Stimulated activated CD8-positive, alpha-beta memory T cell treated with anti-CD3 and anti-CD28 coated beads, Interleukin-4, amount 100 ng/mL, for 24 hours (primary cell): ENCODE measurements at regions not wholly inside any gene's neighbourhood (a gene's known extent, or its start where the extent isn't known, plus 50 kb on each side); places are given as distances from the start of the nearest gene placed in this dataset.

ENCODE experiments used
- DNase-seq: peaks from one replicate; pipeline ENCODE4 v3.0.0-alpha.2; 2020; ENCODE audit warnings: low read depth

GRCh38 chr3:44056446-44057240 is 185.0 kb upstream of the TOPAZ1 start:
- no peak for DNase-seq

DNA sequence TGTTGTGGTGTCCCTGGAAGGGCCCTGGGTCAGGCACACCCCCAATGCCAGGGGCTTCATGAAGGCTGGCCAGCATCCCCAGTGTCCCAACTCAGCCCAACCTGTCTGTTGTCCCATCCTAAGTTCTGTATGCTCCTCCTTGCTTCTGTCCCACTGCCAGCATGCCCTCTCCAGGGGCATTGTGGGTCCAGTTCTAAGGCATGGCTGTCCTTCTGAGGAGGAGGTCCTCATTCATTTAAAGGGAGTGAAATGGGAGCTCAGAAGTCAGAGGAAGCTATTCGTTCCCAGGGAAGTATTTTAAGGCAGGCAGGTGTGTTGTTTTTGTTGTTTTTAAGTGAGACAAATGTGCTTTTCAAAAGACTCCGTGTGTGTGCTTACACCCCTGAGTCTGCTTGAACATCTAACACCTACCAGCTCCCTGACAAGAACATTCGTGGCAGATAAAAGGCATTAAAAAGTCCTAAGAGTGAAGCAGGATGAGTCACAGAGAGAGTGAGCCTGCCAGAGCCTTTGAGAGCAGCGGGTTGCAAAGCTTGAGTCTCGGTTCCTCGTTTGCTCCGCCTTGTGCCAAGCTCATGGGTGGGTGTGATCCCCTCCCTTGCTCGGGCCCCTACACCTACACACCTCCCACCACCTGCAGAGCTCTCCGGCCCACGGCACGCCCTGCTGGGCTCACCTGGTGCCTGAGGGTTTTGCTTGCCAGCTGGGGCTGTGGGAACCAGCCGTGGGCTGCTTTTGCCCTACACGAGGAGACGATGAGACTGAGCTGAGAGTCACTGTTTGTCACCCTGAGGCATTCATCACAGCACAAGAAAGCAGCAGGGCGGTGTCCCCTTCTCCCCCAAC is 183.4 kb upstream of the TOPAZ1 start:
- peak; percentile 11 for DNase-seq

GRCh38 chr3:44058868-44059203 is 182.8 kb upstream of the TOPAZ1 start:
- no peak for DNase-seq

DNA sequence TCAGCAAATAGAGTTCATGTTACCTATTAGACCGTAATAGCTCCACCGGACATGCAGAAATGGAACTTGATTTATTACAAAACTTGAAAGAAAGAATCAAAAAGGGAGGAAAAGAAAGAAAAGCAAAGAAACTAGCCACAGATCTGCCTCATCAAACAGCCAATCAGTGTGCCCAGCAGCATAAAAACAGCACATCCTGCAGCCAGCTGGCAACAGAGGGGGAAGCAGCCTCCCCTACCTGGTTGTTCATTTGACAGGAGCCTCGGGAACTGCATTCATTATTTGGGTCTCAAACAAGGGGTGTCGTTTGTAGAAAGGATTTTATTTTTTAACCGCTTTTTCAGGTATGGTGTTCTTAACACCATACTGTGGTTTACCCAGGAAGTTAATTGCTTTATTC is 181.5 kb upstream of the TOPAZ1 start:
- DNase-seq = no peak

- DNase-seq = no peak
These were observed 180.4 kb upstream of the TOPAZ1 start for GRCh38 chr3:44061268-44061667.

- no peak for DNase-seq
These were observed 179.7 kb upstream of the TOPAZ1 start for GRCh38 chr3:44061961-44062360.

DNA sequence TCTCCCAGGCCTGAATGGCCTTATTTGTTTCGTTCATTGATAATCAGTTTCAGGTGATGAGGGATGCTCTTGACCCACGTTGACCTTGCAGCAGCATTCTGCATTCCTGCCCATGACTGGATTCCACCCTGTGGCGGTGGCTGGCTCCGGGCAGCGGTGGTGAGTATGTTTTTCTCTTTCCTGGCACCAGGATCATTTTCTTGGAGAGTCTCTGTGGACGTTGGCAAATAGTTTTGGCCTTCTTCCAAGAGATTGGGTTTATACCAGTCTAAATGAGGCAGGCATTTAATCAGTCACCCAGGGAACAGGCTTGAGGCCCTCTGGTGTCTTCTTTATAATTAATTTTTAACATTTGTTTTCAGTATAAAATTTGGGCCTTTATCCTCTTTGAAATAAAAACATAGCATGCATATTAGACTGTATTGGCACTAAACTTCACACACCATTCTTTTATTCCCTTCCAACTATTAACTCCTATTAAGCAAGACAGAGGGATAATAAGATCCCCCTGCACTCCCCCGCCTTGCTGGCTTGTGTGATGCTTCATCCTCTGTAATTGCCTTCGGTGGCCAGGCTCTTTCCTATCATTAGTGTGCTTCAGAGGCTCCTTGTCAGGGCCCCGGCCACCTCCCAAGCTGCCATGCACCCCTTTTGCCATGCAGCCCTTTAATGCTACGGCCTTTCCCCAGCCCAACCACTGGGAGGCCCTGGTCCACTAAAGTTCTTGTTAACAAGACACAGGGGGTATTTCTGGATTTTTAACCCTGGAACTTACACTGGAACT is 176.2 kb upstream of the TOPAZ1 start:
- DNase-seq = no peak

- DNase-seq = no peak
These were observed 174.9 kb upstream of the TOPAZ1 start for GRCh38 chr3:44066806-44067205.

- no peak for DNase-seq
These were observed 174.3 kb upstream of the TOPAZ1 start for GRCh38 chr3:44067431-44067830.

GRCh38 chr3:44068753-44069152 is 172.9 kb upstream of the TOPAZ1 start:
- no peak for DNase-seq

DNA sequence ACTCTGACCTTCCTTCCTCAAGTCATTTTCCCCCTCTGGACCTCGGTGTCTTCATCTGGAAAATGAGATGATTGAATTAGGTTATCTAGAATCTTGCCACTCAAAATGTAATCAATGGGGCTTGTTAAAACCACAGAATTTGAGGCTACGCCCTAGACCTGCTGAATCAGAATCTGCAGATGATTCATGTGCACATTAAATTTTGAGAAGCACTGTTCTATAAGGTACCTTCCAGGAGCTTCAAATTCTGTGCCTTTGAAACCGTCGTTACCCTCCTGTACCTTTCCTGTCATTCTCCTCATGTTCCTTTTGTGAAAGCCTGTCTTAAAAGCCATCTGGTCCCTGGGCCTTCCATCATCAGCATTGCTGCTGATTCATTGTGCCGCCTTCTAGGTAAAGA is 172.4 kb upstream of the TOPAZ1 start:
- no peak for DNase-seq

DNA sequence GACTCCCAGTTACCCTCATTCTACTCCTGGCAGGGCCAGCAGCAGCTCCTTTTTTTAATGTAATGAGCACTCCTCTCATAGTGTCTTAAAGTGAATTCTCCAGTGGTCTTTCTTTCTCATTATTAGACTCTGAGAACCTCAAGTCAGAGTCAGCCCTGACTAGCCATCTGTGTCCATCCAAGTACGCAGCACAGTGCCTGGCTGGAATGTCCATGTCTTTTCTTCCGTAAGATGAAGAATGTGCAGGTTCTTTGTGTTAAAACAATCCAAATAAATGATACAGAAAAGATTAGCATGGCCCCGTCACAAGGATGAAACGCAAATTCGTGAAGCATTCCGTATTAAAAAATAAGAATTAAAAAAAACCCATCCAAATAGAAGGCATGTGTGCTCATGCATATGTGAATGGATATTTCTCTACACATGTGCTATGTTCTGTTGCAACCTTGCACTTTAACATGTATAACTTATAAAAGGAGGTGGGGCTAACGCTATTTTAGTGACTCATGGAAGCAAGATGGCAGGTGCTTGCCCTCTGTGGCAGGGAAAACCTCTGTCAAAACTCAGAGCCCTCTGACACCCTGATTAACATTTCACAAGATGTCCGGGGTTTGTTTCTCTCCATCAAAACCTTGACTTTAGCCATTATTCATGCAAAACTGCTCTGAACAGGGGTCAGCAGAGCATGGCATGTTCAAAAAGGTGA is 170.7 kb upstream of the TOPAZ1 start:
- no peak for DNase-seq

DNA sequence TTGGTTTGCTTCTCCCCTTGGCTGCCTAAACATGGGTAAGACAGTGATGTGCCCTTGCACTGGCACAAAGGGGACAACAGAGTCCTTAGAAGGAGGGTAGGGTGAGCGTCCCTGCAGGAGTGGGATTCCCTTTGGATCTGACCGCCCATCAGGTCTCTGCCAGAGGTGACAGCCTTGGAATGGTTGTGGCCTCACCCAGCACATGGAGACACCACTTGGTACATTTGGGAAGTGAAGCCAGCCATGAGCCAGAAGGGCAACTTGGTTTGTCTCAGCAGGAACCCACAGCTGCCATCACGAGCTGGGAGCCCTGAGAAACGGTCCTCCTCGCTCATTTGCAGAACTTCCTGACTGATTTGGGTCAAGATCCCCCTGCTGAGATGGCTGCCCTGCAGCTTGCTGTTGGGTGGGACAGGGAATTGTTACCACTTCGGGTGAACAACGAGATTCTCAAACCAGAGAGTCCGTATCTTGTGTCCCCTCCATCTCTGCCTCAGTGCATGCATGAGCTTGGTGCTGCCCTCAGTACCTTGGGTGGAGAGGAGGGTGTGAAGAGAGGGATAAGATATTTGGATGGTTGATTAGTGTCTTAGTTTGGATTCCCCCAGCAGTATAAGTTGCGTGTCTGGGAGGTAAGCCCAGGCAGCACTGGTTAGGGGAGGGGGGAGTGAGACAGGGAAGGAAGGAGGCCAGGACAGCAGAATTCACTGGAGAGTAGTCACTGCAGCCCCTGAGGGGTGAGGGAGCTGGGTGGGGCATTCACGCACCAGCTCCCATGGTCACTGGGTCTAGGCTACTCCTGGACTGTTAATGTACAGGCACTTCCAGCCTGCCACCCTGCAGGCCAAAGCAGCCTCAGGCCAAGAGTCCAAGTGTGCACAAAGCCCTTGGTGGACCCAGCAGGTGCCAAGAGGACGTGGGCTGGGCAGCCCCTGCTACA is 168.8 kb upstream of the TOPAZ1 start:
- no peak for DNase-seq

DNA sequence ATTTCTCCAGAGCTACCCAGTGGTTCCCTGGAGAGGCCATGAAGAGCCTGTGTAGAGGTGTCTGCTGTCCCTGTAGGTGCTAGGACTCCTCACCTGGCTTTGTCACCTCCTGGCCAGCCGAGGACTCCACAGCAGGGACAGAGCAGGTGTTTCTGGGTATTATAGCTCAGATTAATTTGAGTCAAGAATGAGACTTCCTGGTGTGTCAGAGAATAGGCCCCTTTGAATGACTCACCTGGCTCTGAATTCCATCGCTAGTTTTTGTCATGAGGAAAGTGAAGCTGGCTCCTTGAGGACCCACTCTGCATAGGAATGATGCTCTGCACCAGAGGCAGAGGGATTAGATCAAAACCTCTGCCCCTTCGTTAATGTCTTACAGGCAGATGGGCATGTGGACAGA is 167.5 kb upstream of the TOPAZ1 start:
- DNase-seq = no peak

- DNase-seq = no peak
These were observed 165.4 kb upstream of the TOPAZ1 start for GRCh38 chr3:44076221-44076829.

DNA sequence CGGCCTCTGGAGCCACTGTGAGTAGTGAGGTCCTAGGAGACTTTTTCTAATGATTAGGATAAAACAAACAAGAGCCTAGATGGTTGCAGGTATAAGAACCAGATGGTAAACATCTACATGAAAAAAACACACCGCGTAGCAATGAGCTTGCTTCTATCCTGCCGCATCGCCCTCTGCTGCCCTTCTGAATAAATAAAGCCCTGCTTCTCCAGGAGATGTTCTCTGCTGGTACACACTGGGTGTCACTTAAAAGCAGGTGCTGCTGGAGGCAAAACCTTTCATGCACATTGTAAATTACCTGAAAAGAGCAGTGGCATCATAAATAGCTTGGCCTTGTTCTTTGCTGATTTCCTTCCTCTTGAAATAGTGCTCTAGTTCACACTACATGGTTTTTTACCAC is 164.4 kb upstream of the TOPAZ1 start:
- no peak for DNase-seq

DNA sequence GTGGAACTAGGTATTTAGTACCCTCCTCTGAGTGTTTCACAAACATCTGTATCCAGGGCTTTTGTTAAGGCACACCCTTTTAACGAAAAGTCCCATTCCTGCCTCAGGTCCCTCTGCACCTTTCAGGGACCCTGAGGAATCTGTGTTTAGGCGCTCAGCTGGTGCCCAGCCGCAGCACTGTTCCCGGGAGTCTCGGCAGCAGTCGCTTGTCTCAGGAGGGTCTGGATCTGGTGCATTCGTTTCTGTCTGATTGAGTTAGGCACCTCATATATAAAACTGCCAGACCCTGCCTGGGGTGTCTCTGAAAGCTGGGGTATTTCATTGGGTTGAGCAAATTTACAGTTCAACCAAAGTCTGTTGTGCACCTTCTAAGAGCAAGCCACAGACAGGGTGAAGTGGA is 162.8 kb upstream of the TOPAZ1 start:
- no peak for DNase-seq

DNA sequence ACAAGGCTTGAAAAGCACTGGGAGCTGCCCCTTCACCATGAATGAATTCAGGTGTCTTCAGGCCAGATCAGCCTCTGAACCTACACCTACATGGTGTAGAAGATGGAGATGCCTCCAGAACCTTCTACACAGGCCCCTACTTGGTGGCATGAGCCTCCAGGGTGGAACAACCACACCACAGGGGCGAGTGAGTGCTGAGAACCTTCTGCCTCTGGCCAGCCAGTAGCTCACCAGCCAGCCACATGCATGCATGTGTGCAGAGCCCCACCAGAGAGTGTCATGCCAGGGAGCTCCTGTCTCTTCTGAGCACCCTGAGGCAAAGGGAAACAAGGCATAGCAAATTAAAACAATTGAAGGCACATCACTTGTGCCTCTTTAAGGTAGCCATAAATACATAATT is 161.8 kb upstream of the TOPAZ1 start:
- DNase-seq = no peak

- DNase-seq = no peak
These were observed 161.1 kb upstream of the TOPAZ1 start for GRCh38 chr3:44080474-44081072.

DNA sequence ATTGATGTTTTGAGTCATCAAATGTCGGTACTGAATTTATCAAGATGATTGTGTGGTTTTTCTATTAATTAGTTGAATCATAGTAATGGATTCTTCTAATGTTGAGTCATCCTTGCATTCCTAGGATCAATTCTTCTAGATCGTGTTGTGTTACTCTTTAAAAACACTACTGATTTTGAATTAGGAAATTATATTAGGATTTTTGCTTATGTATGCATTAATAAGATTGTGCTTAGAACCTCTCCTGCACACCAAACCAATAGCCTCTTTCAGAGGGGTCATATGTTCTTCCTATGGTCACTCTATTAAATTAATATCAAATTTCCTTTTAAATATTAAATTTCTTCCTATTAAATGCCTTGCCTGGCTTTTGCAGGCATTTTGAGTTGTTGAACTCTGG is 151.7 kb upstream of the TOPAZ1 start:
- DNase-seq = no peak
